ENCODE measurements at regions not wholly inside any gene's neighbourhood (a gene's known extent, or its start where the extent isn't known, plus 50 kb on each side); places are given as distances from the start of the nearest gene placed in this dataset.

- WGBS, 2 experiments (ENCODE audit: extremely low coverage in 2 of 2, insufficient read length in 1 of 2): no CpG with 5 or more reads among the region's 6 CpGs
- no peak overlapping the region for H3K4me2 ChIP-seq (ENCODE audit: low read depth, low read length)
- no peak overlapping the region for H2BK15ac ChIP-seq (ENCODE audit: low read depth, low read length)
- POLR2A ChIA-PET (ENCODE audit: unreplicated experiment): no interaction called here
- CTCF ChIA-PET: no interaction called here
- BruUV-seq (replicated peaks): no TSS peak
- no peaks in the 10 kb centered on the region for H3K9me1 ChIP-seq (ENCODE audit: insufficient read depth, low read length)
- TF ChIP-seq SMC3 (IDR thresholded peaks at IDR 0.05; ENCODE audit: low read depth, low read length) (no peak), RAD21 (IDR thresholded peaks at IDR 0.05; ENCODE audit: low read length) (no peak), BHLHE40 (IDR thresholded peaks at IDR 0.05; ENCODE audit: low read depth, low read length) (no peak)
- TF ChIP-seq, protein P1, sequence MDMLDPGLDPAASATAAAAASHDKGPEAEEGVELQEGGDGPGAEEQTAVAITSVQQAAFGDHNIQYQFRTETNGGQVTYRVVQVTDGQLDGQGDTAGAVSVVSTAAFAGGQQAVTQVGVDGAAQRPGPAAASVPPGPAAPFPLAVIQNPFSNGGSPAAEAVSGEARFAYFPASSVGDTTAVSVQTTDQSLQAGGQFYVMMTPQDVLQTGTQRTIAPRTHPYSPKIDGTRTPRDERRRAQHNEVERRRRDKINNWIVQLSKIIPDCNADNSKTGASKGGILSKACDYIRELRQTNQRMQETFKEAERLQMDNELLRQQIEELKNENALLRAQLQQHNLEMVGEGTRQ (IDR thresholded peaks at IDR 0.05; ENCODE audit: low read depth, low read length): no peak
- H3K14ac ChIP-seq (replicated peaks; ENCODE audit: low read depth, low read length): no peak overlapping the region
- no peak overlapping the region for H2AFZ ChIP-seq (replicated peaks; ENCODE audit: low read length, poor library complexity)
- H2BK20ac ChIP-seq (ENCODE audit: low read depth, low read length): no peak overlapping the region
- H3K4ac ChIP-seq (ENCODE audit: low read depth, low read length): no peak overlapping the region
- H2AK9ac ChIP-seq (replicated peaks; ENCODE audit: low read depth, low read length, poor library complexity): no peak overlapping the region
- no peak overlapping the region for H3K9ac ChIP-seq (ENCODE audit: low read depth, low read length)
- H3K27ac ChIP-seq (ENCODE audit: insufficient read depth, low read length): no peak overlapping the region
- no peaks in the 10 kb centered on the region for H3K36me3 ChIP-seq (ENCODE audit: control insufficient read depth, insufficient read depth, low read length)
- intact Hi-C loops (cut with micrococcal nuclease) (no loop called here), dilution Hi-C loops (cut with HindIII; ENCODE audit: low sequenced_read_pairs, unreplicated experiment) (no loop called here), in situ Hi-C loops (cut with MboI; ENCODE audit: low sequenced_read_pairs) (no loop called here)
- H4K91ac ChIP-seq (ENCODE audit: insufficient read depth, low read depth, low read length): no peak overlapping the region
- no peak overlapping the region for H4K8ac ChIP-seq (ENCODE audit: low read depth in 2 of 2, low read length in 2 of 2)
- no peak overlapping the region for H2BK5ac ChIP-seq (ENCODE audit: low read depth, low read length, poor library complexity, severe bottlenecking)
- H3K23ac ChIP-seq (ENCODE audit: low read depth, low read length): no peak overlapping the region
- H3K4me3 ChIP-seq (ENCODE audit: insufficient read depth, low read depth, low read length): no peak overlapping the region
- H3K18ac ChIP-seq (ENCODE audit: low read depth, low read length): no peak overlapping the region
- no peaks in the 10 kb centered on the region for H3K4me1 ChIP-seq (ENCODE audit: control insufficient read depth, insufficient read depth, low read length)
- H3K56ac ChIP-seq (ENCODE audit: extremely low read depth, insufficient read depth, low read length): no peak overlapping the region
- no peak overlapping the region for H4K5ac ChIP-seq (ENCODE audit: low read depth, low read length)
- no peak overlapping the region for H2BK120ac ChIP-seq (ENCODE audit: low read depth, low read length)
- H4K20me1 ChIP-seq (ENCODE audit: insufficient read depth, low read length): no peaks in the 10 kb centered on the region
- no peaks in the 10 kb centered on the region; the same call in 1 of the 2 replicates for H3K9me3 ChIP-seq (ENCODE audit: control insufficient read depth, insufficient read depth, low read length)
- no peaks in the 10 kb centered on the region for H3K79me1 ChIP-seq (ENCODE audit: low read depth in 1 of 2, low read length in 2 of 2)
- no peak for DNase-seq
- no peak for ATAC-seq (ENCODE audit: low read depth)
- no peak overlapping the region for H2AK5ac ChIP-seq (ENCODE audit: low read depth, low read length)
- no peaks in the 10 kb centered on the region for H3K27me3 ChIP-seq (ENCODE audit: control insufficient read depth, insufficient read depth, low read length)
These were observed 62.1 kb upstream of the PROX1 start for GRCh38 chr1:213925531-213926182.

All from IMR-90 (cell line).